SK-N-MC (cell line): ENCODE measurements at regions not wholly inside any gene's neighbourhood (a gene's known extent, or its start where the extent isn't known, plus 50 kb on each side); places are given as distances from the start of the nearest gene placed in this dataset.

Source experiments
- EZH2 ChIP-seq: fragments of 200-600 bp; sonication (generic); IDR thresholded peaks from one replicate; pipeline ENCODE4 v1.6.1; 2017; ENCODE audit warnings: antibody characterized with exemption
- POLR2AphosphoS5 ChIP-seq: IDR thresholded peaks from 2 replicates; pipeline ENCODE4 v1.6.1; 2012; ENCODE audit warnings: mild to moderate bottlenecking, low read depth, low read length, borderline replicate concordance

GRCh38 chr15:59886441-59886840 lies 117.7 kb upstream of the FOXB1 start:
- TF ChIP-seq EZH2 (no peak), POLR2AphosphoS5 (no peak)
